ENCODE measurements at regions not wholly inside any gene's neighbourhood (a gene's known extent, or its start where the extent isn't known, plus 50 kb on each side); places are given as distances from the start of the nearest gene placed in this dataset.

GRCh38 chr10:128274938-128275337 is 148.7 kb upstream of the MKI67 start:
- H3K9me2 ChIP-seq (ENCODE audit: insufficient read depth, low read length): no peaks in the 10 kb centered on the region
- no peak overlapping the region for H3K4me2 ChIP-seq (ENCODE audit: low read length)
- no peaks in the 10 kb centered on the region for H3K27me3 ChIP-seq (ENCODE audit: insufficient read depth, low read depth, low read length)
- no peaks in the 10 kb centered on the region for H4K20me1 ChIP-seq (ENCODE audit: insufficient read depth)
- H3K36me3 ChIP-seq (ENCODE audit: insufficient read depth, low read length): no peaks in the 10 kb centered on the region
- no peaks in the 10 kb centered on the region for H3K79me2 ChIP-seq (replicated peaks; ENCODE audit: insufficient read depth, low read length)
- no peak overlapping the region for H3K9ac ChIP-seq (ENCODE audit: low read length)
- no peak overlapping the region for H2AFZ ChIP-seq (ENCODE audit: low read depth, low read length)
- H3F3A ChIP-seq (ENCODE audit: insufficient read depth, low read length, poor library complexity, severe bottlenecking): no peaks in the 10 kb centered on the region
- H3K9me3 ChIP-seq (ENCODE audit: low read length): no peaks in the 10 kb centered on the region
- TF ChIP-seq SMC3 (conservative IDR thresholded peaks at IDR 0.05; ENCODE audit: poor library complexity) (no peak), POLR2AphosphoS5 (IDR thresholded peaks at IDR 0.05) (no peak), TAF1 (IDR thresholded peaks at IDR 0.05; ENCODE audit: low read depth) (no peak)
- TF ChIP-seq, protein P1, sequence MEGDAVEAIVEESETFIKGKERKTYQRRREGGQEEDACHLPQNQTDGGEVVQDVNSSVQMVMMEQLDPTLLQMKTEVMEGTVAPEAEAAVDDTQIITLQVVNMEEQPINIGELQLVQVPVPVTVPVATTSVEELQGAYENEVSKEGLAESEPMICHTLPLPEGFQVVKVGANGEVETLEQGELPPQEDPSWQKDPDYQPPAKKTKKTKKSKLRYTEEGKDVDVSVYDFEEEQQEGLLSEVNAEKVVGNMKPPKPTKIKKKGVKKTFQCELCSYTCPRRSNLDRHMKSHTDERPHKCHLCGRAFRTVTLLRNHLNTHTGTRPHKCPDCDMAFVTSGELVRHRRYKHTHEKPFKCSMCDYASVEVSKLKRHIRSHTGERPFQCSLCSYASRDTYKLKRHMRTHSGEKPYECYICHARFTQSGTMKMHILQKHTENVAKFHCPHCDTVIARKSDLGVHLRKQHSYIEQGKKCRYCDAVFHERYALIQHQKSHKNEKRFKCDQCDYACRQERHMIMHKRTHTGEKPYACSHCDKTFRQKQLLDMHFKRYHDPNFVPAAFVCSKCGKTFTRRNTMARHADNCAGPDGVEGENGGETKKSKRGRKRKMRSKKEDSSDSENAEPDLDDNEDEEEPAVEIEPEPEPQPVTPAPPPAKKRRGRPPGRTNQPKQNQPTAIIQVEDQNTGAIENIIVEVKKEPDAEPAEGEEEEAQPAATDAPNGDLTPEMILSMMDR (IDR thresholded peaks at IDR 0.05; ENCODE audit: poor library complexity, severe bottlenecking): no peak
- H3K27ac ChIP-seq (ENCODE audit: low read length): no peak overlapping the region
- H3K4me3 ChIP-seq (ENCODE audit: low read length): no peak overlapping the region

DNA sequence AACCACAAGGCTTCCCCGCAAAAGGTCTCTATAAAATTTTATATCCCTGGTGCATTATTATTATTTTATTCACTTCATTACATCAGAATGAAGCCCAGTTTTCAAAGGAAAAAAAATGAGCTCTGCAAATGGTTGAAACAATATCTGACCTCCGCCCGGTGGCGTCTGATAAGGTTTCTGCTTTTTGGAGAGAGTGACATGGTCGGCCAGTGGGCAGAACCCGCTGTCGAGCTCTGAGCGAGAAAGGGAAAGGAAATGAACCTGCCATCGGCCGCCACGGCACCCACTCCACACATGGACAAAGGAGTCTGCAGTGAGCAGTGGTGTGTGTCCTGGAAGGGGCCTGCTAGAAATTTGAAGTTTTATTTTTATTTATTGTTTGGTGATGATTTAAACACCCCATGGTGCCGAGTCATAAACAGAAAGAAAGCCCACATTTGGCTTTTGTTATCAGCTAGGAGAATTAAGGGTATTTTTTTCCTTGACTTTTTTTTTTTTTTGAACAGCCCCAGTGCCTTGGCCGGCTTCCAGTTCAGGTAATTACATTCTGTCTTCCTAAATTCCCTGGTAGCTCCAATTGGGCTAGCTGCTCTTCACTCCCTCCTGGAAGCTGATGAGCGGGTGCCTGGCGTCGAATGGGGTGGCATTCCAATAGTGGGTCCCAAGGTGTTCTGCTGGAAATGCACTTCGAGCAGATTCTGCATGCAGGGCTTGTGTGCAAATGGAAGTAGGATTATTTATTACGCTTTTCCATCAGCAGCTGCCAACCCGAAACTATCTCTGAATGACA is 149.4 kb upstream of the MKI67 start:
- TF ChIP-seq RAD21 (conservative IDR thresholded peaks at IDR 0.05) (no peak), TAF1 (IDR thresholded peaks at IDR 0.05; ENCODE audit: low read depth) (no peak), POLR2AphosphoS5 (IDR thresholded peaks at IDR 0.05) (no peak)
- H3F3A ChIP-seq (ENCODE audit: insufficient read depth, low read length, poor library complexity, severe bottlenecking): no peaks in the 10 kb centered on the region
- H2AFZ ChIP-seq (ENCODE audit: low read depth, low read length): no peak overlapping the region
- H3K36me3 ChIP-seq (ENCODE audit: insufficient read depth, low read length): no peaks in the 10 kb centered on the region
- no peaks in the 10 kb centered on the region for H3K79me2 ChIP-seq (replicated peaks; ENCODE audit: insufficient read depth, low read length)
- no peak overlapping the region for H3K4me3 ChIP-seq (ENCODE audit: low read length)
- no peak overlapping the region for H3K27ac ChIP-seq (ENCODE audit: low read length)
- H3K4me2 ChIP-seq (ENCODE audit: low read length): no peak overlapping the region
- H4K20me1 ChIP-seq (ENCODE audit: insufficient read depth): no peaks in the 10 kb centered on the region
- no peaks in the 10 kb centered on the region for H3K9me2 ChIP-seq (ENCODE audit: insufficient read depth, low read length)
- no peaks in the 10 kb centered on the region for H3K27me3 ChIP-seq (ENCODE audit: insufficient read depth, low read depth, low read length)
- no peaks in the 10 kb centered on the region for H3K9me3 ChIP-seq (ENCODE audit: low read length)
- no peak overlapping the region for H3K9ac ChIP-seq (ENCODE audit: low read length)

- Histone ChIP-seq H3K27me3 (ENCODE audit: insufficient read depth, low read depth, low read length) (no peaks in the 10 kb centered on the region), H3K9me3 (ENCODE audit: low read length) (no peaks in the 10 kb centered on the region), H3K9me2 (ENCODE audit: insufficient read depth, low read length) (no peaks in the 10 kb centered on the region), H3K4me2 (ENCODE audit: low read length) (no peak overlapping the region), H2AFZ (ENCODE audit: low read depth, low read length) (no peak overlapping the region), H3F3A (ENCODE audit: insufficient read depth, low read length, poor library complexity, severe bottlenecking) (no peaks in the 10 kb centered on the region), H3K4me3 (ENCODE audit: low read length) (no peak overlapping the region), H3K9ac (ENCODE audit: low read length) (no peak overlapping the region), H3K36me3 (ENCODE audit: insufficient read depth, low read length) (no peaks in the 10 kb centered on the region), H3K79me2 (replicated peaks; ENCODE audit: insufficient read depth, low read length) (no peaks in the 10 kb centered on the region), H3K27ac (ENCODE audit: low read length) (no peak overlapping the region), H4K20me1 (ENCODE audit: insufficient read depth) (no peaks in the 10 kb centered on the region)
- TF ChIP-seq, protein P1 (IDR thresholded peaks at IDR 0.05; ENCODE audit: poor library complexity, severe bottlenecking): no peak
- TF ChIP-seq SMC3 (conservative IDR thresholded peaks at IDR 0.05; ENCODE audit: poor library complexity) (no peak), EZH2 (IDR thresholded peaks at IDR 0.05; ENCODE audit: borderline replicate concordance, insufficient read depth, low read length, poor library complexity, severe bottlenecking) (no peak), EP300 (conservative IDR thresholded peaks at IDR 0.05; ENCODE audit: poor library complexity, severe bottlenecking) (no peak), POLR2AphosphoS5 (IDR thresholded peaks at IDR 0.05) (no peak), MXI1 (conservative IDR thresholded peaks at IDR 0.05; ENCODE audit: poor library complexity, severe bottlenecking) (no peak), TAF1 (IDR thresholded peaks at IDR 0.05; ENCODE audit: low read depth) (no peak), RAD21 (conservative IDR thresholded peaks at IDR 0.05) (no peak)
- TF ChIP-seq, protein P2, sequence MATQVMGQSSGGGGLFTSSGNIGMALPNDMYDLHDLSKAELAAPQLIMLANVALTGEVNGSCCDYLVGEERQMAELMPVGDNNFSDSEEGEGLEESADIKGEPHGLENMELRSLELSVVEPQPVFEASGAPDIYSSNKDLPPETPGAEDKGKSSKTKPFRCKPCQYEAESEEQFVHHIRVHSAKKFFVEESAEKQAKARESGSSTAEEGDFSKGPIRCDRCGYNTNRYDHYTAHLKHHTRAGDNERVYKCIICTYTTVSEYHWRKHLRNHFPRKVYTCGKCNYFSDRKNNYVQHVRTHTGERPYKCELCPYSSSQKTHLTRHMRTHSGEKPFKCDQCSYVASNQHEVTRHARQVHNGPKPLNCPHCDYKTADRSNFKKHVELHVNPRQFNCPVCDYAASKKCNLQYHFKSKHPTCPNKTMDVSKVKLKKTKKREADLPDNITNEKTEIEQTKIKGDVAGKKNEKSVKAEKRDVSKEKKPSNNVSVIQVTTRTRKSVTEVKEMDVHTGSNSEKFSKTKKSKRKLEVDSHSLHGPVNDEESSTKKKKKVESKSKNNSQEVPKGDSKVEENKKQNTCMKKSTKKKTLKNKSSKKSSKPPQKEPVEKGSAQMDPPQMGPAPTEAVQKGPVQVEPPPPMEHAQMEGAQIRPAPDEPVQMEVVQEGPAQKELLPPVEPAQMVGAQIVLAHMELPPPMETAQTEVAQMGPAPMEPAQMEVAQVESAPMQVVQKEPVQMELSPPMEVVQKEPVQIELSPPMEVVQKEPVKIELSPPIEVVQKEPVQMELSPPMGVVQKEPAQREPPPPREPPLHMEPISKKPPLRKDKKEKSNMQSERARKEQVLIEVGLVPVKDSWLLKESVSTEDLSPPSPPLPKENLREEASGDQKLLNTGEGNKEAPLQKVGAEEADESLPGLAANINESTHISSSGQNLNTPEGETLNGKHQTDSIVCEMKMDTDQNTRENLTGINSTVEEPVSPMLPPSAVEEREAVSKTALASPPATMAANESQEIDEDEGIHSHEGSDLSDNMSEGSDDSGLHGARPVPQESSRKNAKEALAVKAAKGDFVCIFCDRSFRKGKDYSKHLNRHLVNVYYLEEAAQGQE (IDR thresholded peaks at IDR 0.05; ENCODE audit: borderline replicate concordance): no peak
These were observed 151.1 kb upstream of the MKI67 start for GRCh38 chr10:128277267-128277840.
